Mucosa of rectum (tissue), 2 donors: ENCODE measurements at regions not wholly inside any gene's neighbourhood (a gene's known extent, or its start where the extent isn't known, plus 50 kb on each side); places are given as distances from the start of the nearest gene placed in this dataset.

ENCODE experiments used
- H3K27ac ChIP-seq, 2 donors: one replicate each; pipeline ENCODE4 v1.7.0; 2013; ENCODE audit warnings: inconsistent platforms in 2 of 2, low read depth in 2 of 2, low read length in 2 of 2
- H3K27me3 ChIP-seq, 2 donors: one replicate each; pipeline ENCODE4 v1.7.0; 2013; ENCODE audit warnings: low read length in 2 of 2; ENCODE audit not compliant: control insufficient read depth in 2 of 2, insufficient read depth in 2 of 2
- H3K36me3 ChIP-seq, 2 donors: one replicate each; pipeline ENCODE4 v1.7.0; 2013; ENCODE audit warnings: low read length in 2 of 2; ENCODE audit not compliant: control insufficient read depth in 2 of 2, insufficient read depth in 2 of 2
- H3K4me1 ChIP-seq, 2 donors: one replicate each; pipeline ENCODE4 v1.7.0; 2013; ENCODE audit warnings: low read length in 2 of 2, mild to moderate bottlenecking in 1 of 2; ENCODE audit not compliant: control insufficient read depth in 2 of 2, insufficient read depth in 2 of 2
- H3K4me3 ChIP-seq, 2 donors: one replicate each; pipeline ENCODE4 v1.7.0; 2013; ENCODE audit warnings: low read length in 2 of 2
- H3K9ac ChIP-seq, 2 donors: one replicate each; pipeline ENCODE4 v1.7.0; 2013; ENCODE audit warnings: low read length in 2 of 2, low read depth in 1 of 2, mild to moderate bottlenecking in 1 of 2
- H3K9me3 ChIP-seq, 2 donors: one replicate each; pipeline ENCODE4 v1.7.0; 2013; ENCODE audit warnings: low read length in 2 of 2; ENCODE audit not compliant: control insufficient read depth in 2 of 2
- donor health status: healthy.
- donor health status: Normal muscosa, but diverticular disease.

GRCh38 chr13:73284081-73284874 lies 225.5 kb downstream of the KLF5 start:
- no peaks in the 10 kb centered on the region for H3K36me3 ChIP-seq
- H3K9ac ChIP-seq = no peak overlapping the region
- no peak overlapping the region for H3K4me3 ChIP-seq
- H3K9me3 ChIP-seq = no peaks in the 10 kb centered on the region
- no peaks in the 10 kb centered on the region for H3K27me3 ChIP-seq
- peaks cover 3 to 15% of the 10 kb centered on the region in 2 donors for H3K4me1 ChIP-seq
- no peak overlapping the region for H3K27ac ChIP-seq

GRCh38 chr13:73283636-73284035 lies 224.8 kb downstream of the KLF5 start:
- H3K4me1 ChIP-seq = peaks cover 3 to 12% of the 10 kb centered on the region in 2 donors
- no peaks in the 10 kb centered on the region for H3K27me3 ChIP-seq
- no peaks in the 10 kb centered on the region for H3K36me3 ChIP-seq
- H3K27ac ChIP-seq = no peak overlapping the region
- no peaks in the 10 kb centered on the region for H3K9me3 ChIP-seq
- H3K4me3 ChIP-seq = no peak overlapping the region
- H3K9ac ChIP-seq = no peak overlapping the region

- H3K9me3 ChIP-seq = no peaks in the 10 kb centered on the region
- no peak overlapping the region for H3K9ac ChIP-seq
- H3K36me3 ChIP-seq = no peaks in the 10 kb centered on the region
- no peak overlapping the region for H3K4me3 ChIP-seq
- no peak overlapping the region for H3K27ac ChIP-seq
- H3K4me1 ChIP-seq = peaks cover under 1 to 2% of the 10 kb centered on the region in 2 donors
- no peaks in the 10 kb centered on the region for H3K27me3 ChIP-seq
Observed at GRCh38 chr13:73281746-73282145, 222.9 kb downstream of the KLF5 start.

GRCh38 chr13:73278186-73278585 lies 219.4 kb downstream of the KLF5 start:
- no peak overlapping the region for H3K4me3 ChIP-seq
- H3K9me3 ChIP-seq = no peaks in the 10 kb centered on the region
- H3K36me3 ChIP-seq = no peaks in the 10 kb centered on the region
- no peaks in the 10 kb centered on the region for H3K27me3 ChIP-seq
- no peak overlapping the region for H3K27ac ChIP-seq
- no peak overlapping the region for H3K9ac ChIP-seq
- no peaks in the 10 kb centered on the region for H3K4me1 ChIP-seq

GRCh38 chr13:73275163-73275562 lies 216.4 kb downstream of the KLF5 start:
- no peaks in the 10 kb centered on the region for H3K27me3 ChIP-seq
- no peak overlapping the region for H3K27ac ChIP-seq
- H3K9ac ChIP-seq = no peak overlapping the region
- no peaks in the 10 kb centered on the region for H3K36me3 ChIP-seq
- H3K4me1 ChIP-seq = no peaks in the 10 kb centered on the region
- no peak overlapping the region for H3K4me3 ChIP-seq
- no peaks in the 10 kb centered on the region for H3K9me3 ChIP-seq

GRCh38 chr13:73274147-73274546 lies 215.3 kb downstream of the KLF5 start:
- H3K27me3 ChIP-seq = no peaks in the 10 kb centered on the region
- no peaks in the 10 kb centered on the region for H3K4me1 ChIP-seq
- H3K9me3 ChIP-seq = no peaks in the 10 kb centered on the region
- no peak overlapping the region for H3K4me3 ChIP-seq
- H3K27ac ChIP-seq = no peak overlapping the region
- no peaks in the 10 kb centered on the region for H3K36me3 ChIP-seq
- H3K9ac ChIP-seq = no peak overlapping the region

- Histone ChIP-seq H3K4me3 (no peak overlapping the region), H3K27me3 (no peaks in the 10 kb centered on the region), H3K27ac (no peak overlapping the region), H3K36me3 (no peaks in the 10 kb centered on the region), H3K9me3 (no peaks in the 10 kb centered on the region), H3K4me1 (peaks cover 2 to 3% of the 10 kb centered on the region in 2 donors), H3K9ac (no peak overlapping the region)
Observed at GRCh38 chr13:73273745-73274144, 214.9 kb downstream of the KLF5 start.

- no peak overlapping the region for H3K4me3 ChIP-seq
- H3K9me3 ChIP-seq = no peaks in the 10 kb centered on the region
- no peak overlapping the region for H3K27ac ChIP-seq
- H3K4me1 ChIP-seq = peaks cover 6% of the 10 kb centered on the region in 2 donors
- H3K27me3 ChIP-seq = no peaks in the 10 kb centered on the region
- H3K36me3 ChIP-seq = no peaks in the 10 kb centered on the region
- no peak overlapping the region for H3K9ac ChIP-seq
Observed at GRCh38 chr13:73273276-73273675, 214.5 kb downstream of the KLF5 start.

GRCh38 chr13:73272831-73273230 lies 214.0 kb downstream of the KLF5 start:
- no peak overlapping the region for H3K27ac ChIP-seq
- H3K9me3 ChIP-seq = no peaks in the 10 kb centered on the region
- H3K9ac ChIP-seq = no peak overlapping the region
- no peaks in the 10 kb centered on the region for H3K36me3 ChIP-seq
- no peaks in the 10 kb centered on the region for H3K27me3 ChIP-seq
- no peak overlapping the region for H3K4me3 ChIP-seq
- peaks cover 8 to 10% of the 10 kb centered on the region in 2 donors for H3K4me1 ChIP-seq

GRCh38 chr13:73268306-73268705 lies 209.5 kb downstream of the KLF5 start:
- H3K27ac ChIP-seq = peak overlapping the region; percentile 53 to 62
- H3K27me3 ChIP-seq = no peaks in the 10 kb centered on the region

More at GRCh38 chr13:73268306-73268705, 209.5 kb downstream of the KLF5 start:
- H3K36me3 ChIP-seq = no peaks in the 10 kb centered on the region
- no peak overlapping the region for H3K4me3 ChIP-seq
- H3K9ac ChIP-seq = no peak overlapping the region
- H3K9me3 ChIP-seq = no peaks in the 10 kb centered on the region
- peaks cover 13 to 35% of the 10 kb centered on the region in 2 donors for H3K4me1 ChIP-seq
